K562 (cell line): ENCODE measurements at regions not wholly inside any gene's neighbourhood (a gene's known extent, or its start where the extent isn't known, plus 50 kb on each side); places are given as distances from the start of the nearest gene placed in this dataset.
A peak's percentile ranks its signal among the peaks of the same experiment; 100 is the strongest.

Source experiments
- ADNP ChIP-seq: fragments of 200-800 bp; sonication (Bioruptor generic); IDR thresholded peaks from 2 replicates; pipeline ENCODE4 v1.6.1; 2016; ENCODE audit warnings: missing genetic modification characterization, missing compliant biosample characterization
- BMI1 ChIP-seq: fragments of 150-350 bp; IDR thresholded peaks from 2 replicates; pipeline ENCODE4 v1.6.1; 2014; ENCODE audit warnings: low read length
- BRF1 ChIP-seq: IDR thresholded peaks from 3 replicates; pipeline ENCODE4 v1.6.1; 2011; ENCODE audit warnings: borderline replicate concordance, mild to moderate bottlenecking; ENCODE audit not compliant: insufficient read length; ENCODE audit errors: extremely low read depth
- ELF2 ChIP-seq: fragments of 250-450 bp; sonication (Bioruptor Pico); IDR thresholded peaks from 2 replicates; pipeline ENCODE4 v1.5.0; 2021; ENCODE audit warnings: mild to moderate bottlenecking
- EP400 ChIP-seq: fragments of 450-650 bp; IDR thresholded peaks from 2 replicates; pipeline ENCODE4 v1.6.1; 2017; ENCODE audit warnings: antibody characterized with exemption, mild to moderate bottlenecking, moderate library complexity
- HDAC3 ChIP-seq: fragments of 450-650 bp; IDR thresholded peaks from 2 replicates; pipeline ENCODE4 v1.6.1; 2018; ENCODE audit warnings: borderline replicate concordance, mild to moderate bottlenecking, moderate library complexity; ENCODE audit not compliant: partially characterized antibody
- HOXB6 ChIP-seq: fragments of 250-450 bp; sonication (Bioruptor Pico); IDR thresholded peaks from 2 replicates; pipeline ENCODE4 v1.5.1; 2022; ENCODE audit warnings: mild to moderate bottlenecking, borderline replicate concordance
- KLF16 ChIP-seq: IDR thresholded peaks from 2 replicates; pipeline ENCODE4 v1.6.1; 2016; ENCODE audit warnings: antibody characterized with exemption
- LCOR ChIP-seq: sonication (generic); formaldehyde crosslinking; IDR thresholded peaks from 2 replicates; pipeline ENCODE4 v1.8.0; 2022; ENCODE audit warnings: mild to moderate bottlenecking, missing genetic modification reagents
- NFE2 ChIP-seq: IDR thresholded peaks from 2 replicates; pipeline ENCODE4 v1.6.1; 2014; ENCODE audit warnings: antibody characterized with exemption, low read depth
- PHB ChIP-seq: fragments of 250-450 bp; sonication (Bioruptor Pico); IDR thresholded peaks from 2 replicates; pipeline ENCODE4 v1.5.0; 2021
- PHB2 ChIP-seq: fragments of 450-650 bp; IDR thresholded peaks from 2 replicates; pipeline ENCODE4 v1.6.1; 2017; ENCODE audit warnings: low read depth
- SNRNP70 ChIP-seq: fragments of 200-400 bp; formaldehyde crosslinking; optimal IDR thresholded peaks from 2 replicates; pipeline ENCODE3; 2017; ENCODE audit warnings: low read depth, low read length
- SP1 ChIP-seq: sonication (generic); formaldehyde crosslinking; IDR thresholded peaks from 2 replicates; pipeline ENCODE4 v1.8.1; 2022; ENCODE audit warnings: mild to moderate bottlenecking, missing genetic modification reagents
- SRSF1 ChIP-seq: fragments of 200-400 bp; formaldehyde crosslinking; IDR thresholded peaks from 2 replicates; pipeline ENCODE4 v1.6.1; 2017; ENCODE audit warnings: mild to moderate bottlenecking, low read depth, low read length, moderate library complexity
- TEAD1 ChIP-seq, 2 experiments: fragments of 450-650 bp in 1 of 2; sonication (generic) in 1 of 2; formaldehyde crosslinking; IDR thresholded peaks; 2 replicates each; pipeline versions ENCODE4 v1.4.0 to v1.8.0; 2020 to 2022; ENCODE audit warnings: mild to moderate bottlenecking in 2 of 2, missing genetic modification reagents in 1 of 2
- TRIM28 ChIP-seq: fragments of 450-650 bp; IDR thresholded peaks from 2 replicates; pipeline ENCODE4 v1.6.1; 2017
- TSHZ1 ChIP-seq: fragments of 250-450 bp; sonication (Bioruptor Pico); IDR thresholded peaks from 2 replicates; pipeline ENCODE4 v1.4.0; 2020; ENCODE audit warnings: mild to moderate bottlenecking, moderate library complexity
- ZNF24 ChIP-seq: fragments of 450-650 bp; IDR thresholded peaks from 2 replicates; pipeline ENCODE4 v1.6.1; 2016
- ZNF696 ChIP-seq: fragments of 250-450 bp; sonication (Bioruptor Pico); conservative IDR thresholded peaks from 2 replicates; pipeline ENCODE4 v1.4.0; 2020; ENCODE audit warnings: mild to moderate bottlenecking, moderate library complexity
- ZNF785 ChIP-seq: fragments of 250-450 bp; sonication (Bioruptor Pico); IDR thresholded peaks from 2 replicates; pipeline ENCODE4 v1.4.0; 2020; ENCODE audit warnings: mild to moderate bottlenecking
- TF ChIP-seq, protein P1 (sequence below): fragments of 250-450 bp; sonication (Bioruptor Pico); IDR thresholded peaks from 2 replicates; pipeline ENCODE4 v1.6.1; 2021; ENCODE audit warnings: mild to moderate bottlenecking
- TF ChIP-seq, protein P2 (sequence below): sonication (generic); formaldehyde crosslinking; IDR thresholded peaks from 2 replicates; pipeline ENCODE4 v1.8.0; 2022; ENCODE audit warnings: mild to moderate bottlenecking, missing genetic modification reagents
- TF ChIP-seq, protein P3 (sequence below): fragments of 450-650 bp; IDR thresholded peaks from 2 replicates; pipeline ENCODE4 v1.6.1; 2016; ENCODE audit warnings: antibody characterized with exemption
- TF ChIP-seq, protein P4 (sequence below): fragments of 450-650 bp; formaldehyde crosslinking; IDR thresholded peaks from 2 replicates; pipeline ENCODE4 v1.4.0; 2020; ENCODE audit warnings: mild to moderate bottlenecking

DNA sequence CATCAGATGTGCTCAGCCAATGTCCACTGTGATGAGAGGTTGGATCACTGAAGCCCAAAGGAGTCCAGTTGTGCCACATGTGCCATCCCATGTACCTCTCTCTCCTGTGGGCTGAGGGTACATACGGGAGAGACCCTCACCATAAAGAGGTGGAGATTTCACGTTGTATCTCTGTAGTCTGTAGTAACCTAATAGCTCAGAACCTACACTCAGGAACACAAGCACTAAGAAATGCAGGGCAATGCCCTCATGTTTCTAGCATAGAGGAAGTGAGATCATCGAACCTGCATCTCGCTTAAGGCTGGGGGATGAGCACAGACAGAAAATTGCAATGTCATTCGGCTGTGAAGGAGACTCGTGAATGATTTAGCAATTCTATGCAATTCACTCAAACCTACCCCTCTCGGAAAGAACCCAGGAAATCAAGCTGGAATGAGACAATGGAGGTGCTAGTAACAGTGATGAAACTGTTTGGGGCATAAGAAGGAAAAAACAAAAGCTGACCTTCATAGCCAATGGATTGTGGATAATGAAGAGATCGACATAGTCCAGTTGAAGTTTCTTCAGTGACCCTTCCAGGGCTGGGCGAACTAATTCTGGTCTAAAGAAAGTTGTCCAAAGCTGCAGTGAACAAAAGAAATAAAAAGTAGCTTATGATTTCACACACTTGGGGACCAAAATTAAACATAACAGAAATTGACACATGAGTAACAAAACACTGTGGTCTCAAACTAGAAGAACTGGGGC lies 80.3 kb upstream of the UCN3 start (continued):
- TF ChIP-seq NFE2 (peak; percentile 99), ZNF785 (CRISPR knock-in tag) (no peak), HOXB6 (CRISPR knock-in tag) (no peak), TSHZ1 (CRISPR knock-in tag) (no peak), ZNF696 (CRISPR knock-in tag) (no peak), TEAD1 (CRISPR knock-in tag; IDR thresholded peaks at IDR 0.05) (no peak), SNRNP70 (no peak), BMI1 (no peak), TRIM28 (no peak), EP400 (peak; percentile 68), SP1 (CRISPR knock-in tag) (no peak), SRSF1 (no peak), KLF16 (no peak), ELF2 (CRISPR knock-in tag) (no peak), ADNP (tag) (no peak), ZNF24 (no peak), BRF1 (no peak), HDAC3 (no peak), PHB2 (no peak), LCOR (CRISPR knock-in tag) (no peak), PHB (CRISPR knock-in tag) (no peak)
- TF ChIP-seq, protein P1, sequence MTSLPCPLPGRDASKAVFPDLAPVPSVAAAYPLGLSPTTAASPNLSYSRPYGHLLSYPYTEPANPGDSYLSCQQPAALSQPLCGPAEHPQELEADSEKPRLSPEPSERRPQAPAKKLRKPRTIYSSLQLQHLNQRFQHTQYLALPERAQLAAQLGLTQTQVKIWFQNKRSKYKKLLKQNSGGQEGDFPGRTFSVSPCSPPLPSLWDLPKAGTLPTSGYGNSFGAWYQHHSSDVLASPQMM = no peak
- TF ChIP-seq, protein P2, sequence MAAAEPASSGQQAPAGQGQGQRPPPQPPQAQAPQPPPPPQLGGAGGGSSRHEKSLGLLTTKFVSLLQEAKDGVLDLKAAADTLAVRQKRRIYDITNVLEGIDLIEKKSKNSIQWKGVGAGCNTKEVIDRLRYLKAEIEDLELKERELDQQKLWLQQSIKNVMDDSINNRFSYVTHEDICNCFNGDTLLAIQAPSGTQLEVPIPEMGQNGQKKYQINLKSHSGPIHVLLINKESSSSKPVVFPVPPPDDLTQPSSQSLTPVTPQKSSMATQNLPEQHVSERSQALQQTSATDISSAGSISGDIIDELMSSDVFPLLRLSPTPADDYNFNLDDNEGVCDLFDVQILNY (CRISPR knock-in tag) = no peak
- TF ChIP-seq, protein P3, sequence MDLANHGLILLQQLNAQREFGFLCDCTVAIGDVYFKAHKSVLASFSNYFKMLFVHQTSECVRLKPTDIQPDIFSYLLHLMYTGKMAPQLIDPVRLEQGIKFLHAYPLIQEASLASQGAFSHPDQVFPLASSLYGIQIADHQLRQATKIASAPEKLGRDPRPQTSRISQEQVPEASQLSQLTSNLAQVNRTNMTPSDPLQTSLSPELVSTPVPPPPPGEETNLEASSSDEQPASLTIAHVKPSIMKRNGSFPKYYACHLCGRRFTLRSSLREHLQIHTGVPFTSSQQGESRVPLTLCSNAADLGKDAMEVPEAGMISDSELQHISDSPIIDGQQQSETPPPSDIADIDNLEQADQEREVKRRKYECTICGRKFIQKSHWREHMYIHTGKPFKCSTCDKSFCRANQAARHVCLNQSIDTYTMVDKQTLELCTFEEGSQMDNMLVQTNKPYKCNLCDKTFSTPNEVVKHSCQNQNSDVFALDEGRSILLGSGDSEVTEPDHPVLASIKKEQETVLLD = no peak
- TF ChIP-seq, protein P4, sequence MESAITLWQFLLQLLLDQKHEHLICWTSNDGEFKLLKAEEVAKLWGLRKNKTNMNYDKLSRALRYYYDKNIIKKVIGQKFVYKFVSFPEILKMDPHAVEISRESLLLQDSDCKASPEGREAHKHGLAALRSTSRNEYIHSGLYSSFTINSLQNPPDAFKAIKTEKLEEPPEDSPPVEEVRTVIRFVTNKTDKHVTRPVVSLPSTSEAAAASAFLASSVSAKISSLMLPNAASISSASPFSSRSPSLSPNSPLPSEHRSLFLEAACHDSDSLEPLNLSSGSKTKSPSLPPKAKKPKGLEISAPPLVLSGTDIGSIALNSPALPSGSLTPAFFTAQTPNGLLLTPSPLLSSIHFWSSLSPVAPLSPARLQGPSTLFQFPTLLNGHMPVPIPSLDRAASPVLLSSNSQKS (CRISPR knock-in tag) = no peak
